T47D (cell line): ENCODE measurements at regions not wholly inside any gene's neighbourhood (a gene's known extent, or its start where the extent isn't known, plus 50 kb on each side); places are given as distances from the start of the nearest gene placed in this dataset.

Source experiments
- DNase-seq, 2 experiments: peaks; one replicate each; pipeline versions ENCODE4 v3.0.0 to v3.0.0-alpha.2; 2011 to 2012; ENCODE audit warnings: low read depth in 1 of 2, low spot score in 1 of 2
- JUND ChIP-seq: IDR thresholded peaks from 2 replicates; pipeline ENCODE4 v1.6.1; 2012; ENCODE audit warnings: low read depth
- in situ Hi-C: cut with HindIII; loops from 2 replicates; pipeline ENCODE4 v1.10.0; 2016; ENCODE audit warnings: low sequenced_read_pairs, low pct_unique_long_range_greater_than_20kb

DNA sequence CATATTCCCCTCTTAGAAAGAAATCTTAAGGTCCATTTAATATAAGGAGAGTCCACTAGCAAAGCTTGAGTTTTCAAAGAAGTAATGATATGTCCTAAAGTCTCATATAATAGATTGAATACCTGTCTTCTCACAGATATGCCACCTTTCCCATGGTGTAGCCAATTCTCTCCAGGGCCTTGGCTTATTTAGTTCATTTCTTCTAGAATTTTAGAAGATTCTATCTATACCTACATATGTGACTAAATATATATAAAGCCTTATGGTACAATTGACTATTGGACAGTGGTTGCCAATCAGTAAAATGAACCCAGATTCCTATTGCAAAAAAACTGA lies 370.7 kb upstream of the MAF start:
- in situ Hi-C loops = no loop called here
- no peak for TF ChIP-seq JUND
- DNase-seq = no peak

DNA sequence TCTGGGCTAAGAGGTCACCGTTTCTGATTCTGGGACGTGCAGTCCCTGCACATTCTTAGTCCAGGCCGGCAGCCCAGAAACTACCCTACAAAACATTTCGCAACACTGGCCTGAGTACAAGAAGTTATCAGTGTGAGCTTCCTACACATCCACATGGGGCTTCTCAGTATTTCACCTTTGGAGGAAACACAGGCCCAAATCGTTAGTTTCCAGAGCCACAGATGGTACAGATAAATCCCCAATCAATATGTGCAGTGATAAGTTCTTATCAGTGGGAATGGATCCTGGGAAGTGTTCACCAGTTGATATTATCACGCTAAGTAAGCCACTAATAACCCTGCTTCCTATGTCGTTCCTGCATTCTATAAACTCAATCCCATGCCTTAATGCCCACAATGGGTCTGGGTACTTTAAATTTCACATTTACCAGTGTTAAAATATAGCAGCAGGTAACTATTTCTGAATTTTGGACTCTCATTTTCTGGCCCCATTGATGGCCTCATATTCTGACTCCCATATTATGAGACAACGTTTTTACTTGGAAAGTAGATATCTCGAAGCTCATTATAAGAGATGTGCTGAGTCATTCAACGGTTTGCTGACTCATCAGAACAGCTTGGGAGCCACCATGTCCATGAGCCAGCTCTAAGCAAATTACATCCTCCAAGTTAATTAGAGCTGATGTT lies 370.2 kb upstream of the MAF start:
- TF ChIP-seq JUND = no peak
- no peak for DNase-seq
- in situ Hi-C loops = no loop called here

- DNase-seq = no peak
- in situ Hi-C loops = no loop called here
- TF ChIP-seq JUND = no peak
Measured at GRCh38 chr16:79970087-79970486, 369.6 kb upstream of the MAF start.

- DNase-seq = no peak
- TF ChIP-seq JUND = no peak
- in situ Hi-C loops = no loop called here
Measured at GRCh38 chr16:79969458-79969857, 368.9 kb upstream of the MAF start.

DNA sequence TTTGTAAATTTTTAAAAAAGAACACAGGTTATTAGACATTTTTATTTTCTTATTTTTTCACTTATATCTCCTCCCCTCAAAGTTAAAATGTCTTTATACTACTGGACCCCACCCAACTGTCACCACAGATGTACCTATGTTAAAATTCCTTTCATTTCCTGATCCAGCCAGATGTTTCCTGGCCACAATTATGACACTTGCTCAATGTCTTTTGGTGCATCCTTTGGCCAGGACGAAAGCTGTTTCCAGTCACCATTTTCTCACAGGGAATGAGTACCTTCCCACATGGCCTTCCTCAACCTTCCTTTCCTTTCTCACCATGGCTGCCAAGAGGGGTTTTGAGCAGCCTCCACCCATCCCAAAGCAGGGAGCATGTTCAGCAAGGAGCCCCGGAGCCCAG lies 365.7 kb upstream of the MAF start:
- TF ChIP-seq JUND = no peak
- no peak for DNase-seq
- in situ Hi-C loops = no loop called here

DNA sequence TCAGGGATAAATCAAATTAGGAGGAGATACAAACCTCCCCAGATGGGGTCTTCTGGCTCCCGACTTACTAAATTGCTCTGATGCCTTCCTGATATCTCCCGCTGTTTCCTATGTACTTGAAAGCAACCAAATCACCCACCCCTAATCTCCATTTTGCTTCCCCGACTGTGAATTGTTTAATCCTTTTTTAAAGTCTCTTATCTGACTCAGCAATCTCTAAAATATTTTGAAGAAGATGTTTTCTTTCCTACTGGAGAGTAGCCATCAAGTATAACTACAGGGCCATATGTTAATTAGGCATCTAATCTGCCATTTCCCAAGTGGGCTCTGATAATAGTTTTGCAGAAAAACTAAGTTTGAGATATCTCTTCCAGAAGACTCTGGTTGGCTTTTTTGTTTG lies 365.2 kb upstream of the MAF start:
- TF ChIP-seq JUND = no peak
- in situ Hi-C loops = no loop called here
- no peak for DNase-seq

- in situ Hi-C loops = no loop called here
- DNase-seq = no peak
- no peak for TF ChIP-seq JUND
Measured at GRCh38 chr16:79964104-79964503, 363.6 kb upstream of the MAF start.

DNA sequence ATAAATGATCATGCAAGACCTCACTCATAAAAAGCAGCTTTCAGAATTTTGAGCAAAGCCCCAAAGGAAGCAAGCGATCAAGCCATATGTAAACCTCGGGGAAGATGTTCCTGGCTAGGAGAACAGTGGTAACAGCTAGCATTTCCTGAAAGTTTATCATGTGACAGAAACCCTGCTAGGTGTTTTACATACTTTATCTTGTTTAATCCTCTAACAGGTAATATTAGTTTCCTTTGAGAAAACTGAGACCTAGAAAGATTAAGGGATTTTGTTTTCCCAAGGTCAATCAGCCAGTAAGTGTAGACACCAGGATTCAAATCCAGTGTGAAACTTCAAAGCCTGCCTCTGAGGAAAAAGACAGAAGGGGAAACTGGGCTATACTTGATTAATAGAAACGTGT lies 362.4 kb upstream of the MAF start:
- TF ChIP-seq JUND = no peak
- DNase-seq = no peak
- in situ Hi-C loops = no loop called here

GRCh38 chr16:79959226-79959625 lies 358.7 kb upstream of the MAF start:
- TF ChIP-seq JUND = no peak
- in situ Hi-C loops = no loop called here
- DNase-seq = no peak

DNA sequence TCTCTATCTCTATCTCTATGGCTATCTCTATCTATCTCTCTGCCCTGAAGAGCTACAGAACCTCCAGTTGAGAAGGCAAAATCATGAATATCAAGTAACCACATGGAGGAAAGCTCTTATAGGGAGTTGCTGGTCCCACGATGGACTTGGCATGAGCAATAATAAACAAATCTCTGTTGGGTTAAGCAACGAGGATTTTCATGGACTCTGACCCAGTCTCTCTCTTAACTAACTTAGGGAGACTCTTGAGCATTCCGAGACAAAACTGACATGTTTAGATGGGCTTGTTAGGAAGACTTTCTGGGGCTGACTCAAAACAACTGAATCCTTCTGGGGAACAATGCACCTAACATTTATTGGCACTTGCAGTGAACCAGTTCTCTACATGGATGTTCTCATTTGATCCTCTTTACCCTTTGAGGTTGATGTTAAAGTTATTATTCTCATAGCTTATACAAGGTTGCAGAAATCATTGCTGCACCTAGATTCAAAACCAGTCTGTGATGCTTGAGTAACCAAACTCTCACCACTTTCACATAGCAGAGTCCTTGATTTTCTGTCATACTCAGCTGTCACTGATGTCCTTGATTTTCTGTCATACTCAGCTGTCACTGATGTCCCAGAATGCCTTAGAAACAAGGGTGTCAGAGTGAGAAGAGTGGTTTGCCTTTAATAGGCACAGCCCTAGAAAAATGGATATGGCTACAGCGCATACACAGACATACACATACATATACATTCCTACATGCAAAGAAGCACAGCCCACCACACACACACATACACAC lies 354.6 kb upstream of the MAF start:
- TF ChIP-seq JUND = no peak
- no peak for DNase-seq
- in situ Hi-C loops = no loop called here

GRCh38 chr16:79950932-79951719 lies 350.6 kb upstream of the MAF start:
- no peak for TF ChIP-seq JUND
- in situ Hi-C loops = no loop called here
- DNase-seq = no peak

- in situ Hi-C loops = no loop called here
- TF ChIP-seq JUND = no peak
- no peak for DNase-seq
Measured at GRCh38 chr16:79949417-79949816, 348.9 kb upstream of the MAF start.

GRCh38 chr16:79947771-79948170 lies 347.2 kb upstream of the MAF start:
- TF ChIP-seq JUND = no peak
- DNase-seq = no peak
- in situ Hi-C loops = no loop called here
